ENCODE measurements at regions not wholly inside any gene's neighbourhood (a gene's known extent, or its start where the extent isn't known, plus 50 kb on each side); places are given as distances from the start of the nearest gene placed in this dataset.
A peak's percentile ranks its signal among the peaks of the same experiment; 100 is the strongest.

- peaks cover 2% of the 10 kb centered on the region; the same call in 1 of the 2 replicates for H3K4me1 ChIP-seq (ENCODE audit: control insufficient read depth, insufficient read depth, low read length)
- H3K36me3 ChIP-seq (ENCODE audit: control insufficient read depth, insufficient read depth, low read length) = no peaks in the 10 kb centered on the region
- H3K9ac ChIP-seq (ENCODE audit: low read length) = no peak overlapping the region
- H3K27me3 ChIP-seq (ENCODE audit: control insufficient read depth, insufficient read depth, low read length) = no peaks in the 10 kb centered on the region
- no peaks in the 10 kb centered on the region for H3K9me3 ChIP-seq (ENCODE audit: control insufficient read depth, insufficient read depth, low read depth, low read length)
- H3K27ac ChIP-seq (ENCODE audit: low read depth, low read length) = no peak overlapping the region
- no peak overlapping the region for H3K4me3 ChIP-seq (ENCODE audit: low read depth, low read length)
These were observed 768.8 kb upstream of the GRAMD2B start for GRCh38 chr5:125654392-125654791.

- H3K36me3 ChIP-seq (ENCODE audit: control insufficient read depth, insufficient read depth, low read length) = no peaks in the 10 kb centered on the region
- H3K9me3 ChIP-seq (ENCODE audit: control insufficient read depth, insufficient read depth, low read depth, low read length) = no peaks in the 10 kb centered on the region
- H3K4me3 ChIP-seq (ENCODE audit: low read depth, low read length) = no peak overlapping the region
- no peaks in the 10 kb centered on the region for H3K27me3 ChIP-seq (ENCODE audit: control insufficient read depth, insufficient read depth, low read length)
- H3K9ac ChIP-seq (ENCODE audit: low read length) = no peak overlapping the region
- H3K4me1 ChIP-seq (ENCODE audit: control insufficient read depth, insufficient read depth, low read length) = peaks cover 9% of the 10 kb centered on the region
- no peak overlapping the region for H3K27ac ChIP-seq (ENCODE audit: low read depth, low read length)
These were observed 768.1 kb upstream of the GRAMD2B start for GRCh38 chr5:125655156-125655555.

- Histone ChIP-seq H3K4me3 (ENCODE audit: low read depth, low read length) (no peak overlapping the region), H3K27ac (ENCODE audit: low read depth, low read length) (no peak overlapping the region), H3K27me3 (ENCODE audit: control insufficient read depth, insufficient read depth, low read length) (no peaks in the 10 kb centered on the region), H3K9ac (ENCODE audit: low read length) (no peak overlapping the region), H3K36me3 (ENCODE audit: control insufficient read depth, insufficient read depth, low read length) (no peaks in the 10 kb centered on the region), H3K9me3 (ENCODE audit: control insufficient read depth, insufficient read depth, low read depth, low read length) (peaks cover 4% of the 10 kb centered on the region; the same call in 1 of the 2 replicates), H3K4me1 (ENCODE audit: control insufficient read depth, insufficient read depth, low read length) (peaks cover 17% of the 10 kb centered on the region)
These were observed 765.3 kb upstream of the GRAMD2B start for GRCh38 chr5:125657936-125658335.

- no peaks in the 10 kb centered on the region for H3K27me3 ChIP-seq (ENCODE audit: control insufficient read depth, insufficient read depth, low read length)
- H3K9ac ChIP-seq (ENCODE audit: low read length) = no peak overlapping the region
- H3K4me1 ChIP-seq (ENCODE audit: control insufficient read depth, insufficient read depth, low read length) = peaks cover 17% of the 10 kb centered on the region
- peaks cover 4% of the 10 kb centered on the region; the same call in 1 of the 2 replicates for H3K9me3 ChIP-seq (ENCODE audit: control insufficient read depth, insufficient read depth, low read depth, low read length)
- no peak overlapping the region for H3K4me3 ChIP-seq (ENCODE audit: low read depth, low read length)
- H3K27ac ChIP-seq (ENCODE audit: low read depth, low read length) = no peak overlapping the region
- H3K36me3 ChIP-seq (ENCODE audit: control insufficient read depth, insufficient read depth, low read length) = no peaks in the 10 kb centered on the region
These were observed 763.7 kb upstream of the GRAMD2B start for GRCh38 chr5:125659316-125660023.

GRCh38 chr5:125660231-125660895 lies 762.8 kb upstream of the GRAMD2B start:
- Histone ChIP-seq H3K27me3 (ENCODE audit: control insufficient read depth, insufficient read depth, low read length) (no peaks in the 10 kb centered on the region), H3K9ac (ENCODE audit: low read length) (no peak overlapping the region), H3K27ac (ENCODE audit: low read depth, low read length) (no peak overlapping the region), H3K4me3 (ENCODE audit: low read depth, low read length) (no peak overlapping the region), H3K9me3 (ENCODE audit: control insufficient read depth, insufficient read depth, low read depth, low read length) (peaks cover 4% of the 10 kb centered on the region; the same call in 1 of the 2 replicates), H3K4me1 (ENCODE audit: control insufficient read depth, insufficient read depth, low read length) (peaks cover 17% of the 10 kb centered on the region), H3K36me3 (ENCODE audit: control insufficient read depth, insufficient read depth, low read length) (no peaks in the 10 kb centered on the region)

- H3K4me3 ChIP-seq (ENCODE audit: low read depth, low read length) = no peak overlapping the region
- H3K9ac ChIP-seq (ENCODE audit: low read length) = no peak overlapping the region
- peaks cover 4% of the 10 kb centered on the region; the same call in 1 of the 2 replicates for H3K9me3 ChIP-seq (ENCODE audit: control insufficient read depth, insufficient read depth, low read depth, low read length)
- H3K4me1 ChIP-seq (ENCODE audit: control insufficient read depth, insufficient read depth, low read length) = peaks cover 17% of the 10 kb centered on the region
- H3K36me3 ChIP-seq (ENCODE audit: control insufficient read depth, insufficient read depth, low read length) = no peaks in the 10 kb centered on the region
- H3K27me3 ChIP-seq (ENCODE audit: control insufficient read depth, insufficient read depth, low read length) = no peaks in the 10 kb centered on the region
- H3K27ac ChIP-seq (ENCODE audit: low read depth, low read length) = no peak overlapping the region
These were observed 761.6 kb upstream of the GRAMD2B start for GRCh38 chr5:125661584-125661983.

- Histone ChIP-seq H3K9me3 (ENCODE audit: control insufficient read depth, insufficient read depth, low read depth, low read length) (peaks cover 7% of the 10 kb centered on the region; the same call in 1 of the 2 replicates), H3K9ac (ENCODE audit: low read length) (no peak overlapping the region), H3K4me3 (ENCODE audit: low read depth, low read length) (no peak overlapping the region), H3K27ac (ENCODE audit: low read depth, low read length) (peak overlapping the region; percentile 71; the same call in 1 of the 2 replicates), H3K4me1 (ENCODE audit: control insufficient read depth, insufficient read depth, low read length) (peaks cover 10% of the 10 kb centered on the region; the same call in 1 of the 2 replicates), H3K27me3 (ENCODE audit: control insufficient read depth, insufficient read depth, low read length) (no peaks in the 10 kb centered on the region), H3K36me3 (ENCODE audit: control insufficient read depth, insufficient read depth, low read length) (no peaks in the 10 kb centered on the region)
These were observed 754.3 kb upstream of the GRAMD2B start for GRCh38 chr5:125668884-125669283.

- Histone ChIP-seq H3K27ac (ENCODE audit: low read depth, low read length) (no peak overlapping the region), H3K9me3 (ENCODE audit: control insufficient read depth, insufficient read depth, low read depth, low read length) (peaks cover 7% of the 10 kb centered on the region; the same call in 1 of the 2 replicates), H3K4me3 (ENCODE audit: low read depth, low read length) (no peak overlapping the region), H3K9ac (ENCODE audit: low read length) (no peak overlapping the region), H3K27me3 (ENCODE audit: control insufficient read depth, insufficient read depth, low read length) (no peaks in the 10 kb centered on the region), H3K4me1 (ENCODE audit: control insufficient read depth, insufficient read depth, low read length) (peaks cover 9% of the 10 kb centered on the region; the same call in 1 of the 2 replicates), H3K36me3 (ENCODE audit: control insufficient read depth, insufficient read depth, low read length) (no peaks in the 10 kb centered on the region)
These were observed 749.8 kb upstream of the GRAMD2B start for GRCh38 chr5:125673359-125673950.

- no peaks in the 10 kb centered on the region for H3K9me3 ChIP-seq (ENCODE audit: control insufficient read depth, insufficient read depth, low read depth, low read length)
- no peak overlapping the region for H3K27ac ChIP-seq (ENCODE audit: low read depth, low read length)
- H3K4me1 ChIP-seq (ENCODE audit: control insufficient read depth, insufficient read depth, low read length) = no peaks in the 10 kb centered on the region
- no peaks in the 10 kb centered on the region for H3K27me3 ChIP-seq (ENCODE audit: control insufficient read depth, insufficient read depth, low read length)
- no peak overlapping the region for H3K4me3 ChIP-seq (ENCODE audit: low read depth, low read length)
- H3K9ac ChIP-seq (ENCODE audit: low read length) = no peak overlapping the region
- H3K36me3 ChIP-seq (ENCODE audit: control insufficient read depth, insufficient read depth, low read length) = no peaks in the 10 kb centered on the region
These were observed 743.7 kb upstream of the GRAMD2B start for GRCh38 chr5:125679522-125679921.

GRCh38 chr5:125683669-125684068 lies 739.5 kb upstream of the GRAMD2B start:
- H3K9ac ChIP-seq (ENCODE audit: low read length) = no peak overlapping the region
- H3K36me3 ChIP-seq (ENCODE audit: control insufficient read depth, insufficient read depth, low read length) = no peaks in the 10 kb centered on the region
- H3K4me3 ChIP-seq (ENCODE audit: low read depth, low read length) = no peak overlapping the region
- no peaks in the 10 kb centered on the region for H3K27me3 ChIP-seq (ENCODE audit: control insufficient read depth, insufficient read depth, low read length)
- H3K9me3 ChIP-seq (ENCODE audit: control insufficient read depth, insufficient read depth, low read depth, low read length) = no peaks in the 10 kb centered on the region
- no peak overlapping the region for H3K27ac ChIP-seq (ENCODE audit: low read depth, low read length)
- no peaks in the 10 kb centered on the region for H3K4me1 ChIP-seq (ENCODE audit: control insufficient read depth, insufficient read depth, low read length)

GRCh38 chr5:125685771-125686170 lies 737.4 kb upstream of the GRAMD2B start:
- Histone ChIP-seq H3K4me3 (ENCODE audit: low read depth, low read length) (no peak overlapping the region), H3K27ac (ENCODE audit: low read depth, low read length) (no peak overlapping the region), H3K36me3 (ENCODE audit: control insufficient read depth, insufficient read depth, low read length) (no peaks in the 10 kb centered on the region), H3K4me1 (ENCODE audit: control insufficient read depth, insufficient read depth, low read length) (no peaks in the 10 kb centered on the region), H3K9me3 (ENCODE audit: control insufficient read depth, insufficient read depth, low read depth, low read length) (peaks cover 7% of the 10 kb centered on the region), H3K9ac (ENCODE audit: low read length) (no peak overlapping the region), H3K27me3 (ENCODE audit: control insufficient read depth, insufficient read depth, low read length) (no peaks in the 10 kb centered on the region)

Measured in HUES6 (cell line).